Panc1 (cell line): ENCODE measurements at regions not wholly inside any gene's neighbourhood (a gene's known extent, or its start where the extent isn't known, plus 50 kb on each side); places are given as distances from the start of the nearest gene placed in this dataset.

Experiments
- POLR2AphosphoS5 ChIP-seq: IDR thresholded peaks from 2 replicates; pipeline ENCODE4 v1.6.1; 2012; ENCODE audit warnings: mild to moderate bottlenecking, low read depth, low read length, moderate library complexity
- TF ChIP-seq, protein P1 (sequence below): fragments of 450-650 bp; IDR thresholded peaks from 2 replicates; pipeline ENCODE4 v1.5.1; 2017; ENCODE audit warnings: mild to moderate bottlenecking

DNA sequence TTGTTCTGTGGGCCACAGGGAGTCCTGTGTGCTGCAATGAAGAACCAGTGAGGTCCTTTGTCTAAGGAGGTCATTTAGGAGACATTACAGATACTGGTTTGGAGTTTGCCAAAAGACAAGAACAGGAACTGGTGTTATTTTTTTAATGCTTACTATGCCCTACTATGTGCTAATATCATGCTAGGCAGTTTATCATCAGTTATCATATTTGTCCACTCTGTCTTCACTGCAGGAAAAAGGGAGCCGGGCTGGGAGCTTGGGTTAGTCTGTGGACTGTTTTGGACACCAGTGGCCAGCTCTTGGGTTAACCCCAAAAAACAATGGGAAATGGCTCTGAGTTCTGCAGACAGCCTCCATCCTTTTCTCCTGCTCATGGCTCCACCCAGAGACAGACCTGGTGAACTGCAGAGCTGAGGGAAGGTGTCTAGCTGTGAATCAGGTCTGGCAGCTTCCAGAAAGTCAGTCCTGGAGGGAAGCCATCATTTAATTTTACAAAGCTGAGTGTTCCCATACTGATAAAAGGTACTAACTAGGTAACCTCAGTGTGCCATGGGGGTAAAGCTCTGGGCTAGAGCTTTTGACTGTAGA lies 101.2 kb upstream of the ZNF746 start:
- TF ChIP-seq, protein P1, sequence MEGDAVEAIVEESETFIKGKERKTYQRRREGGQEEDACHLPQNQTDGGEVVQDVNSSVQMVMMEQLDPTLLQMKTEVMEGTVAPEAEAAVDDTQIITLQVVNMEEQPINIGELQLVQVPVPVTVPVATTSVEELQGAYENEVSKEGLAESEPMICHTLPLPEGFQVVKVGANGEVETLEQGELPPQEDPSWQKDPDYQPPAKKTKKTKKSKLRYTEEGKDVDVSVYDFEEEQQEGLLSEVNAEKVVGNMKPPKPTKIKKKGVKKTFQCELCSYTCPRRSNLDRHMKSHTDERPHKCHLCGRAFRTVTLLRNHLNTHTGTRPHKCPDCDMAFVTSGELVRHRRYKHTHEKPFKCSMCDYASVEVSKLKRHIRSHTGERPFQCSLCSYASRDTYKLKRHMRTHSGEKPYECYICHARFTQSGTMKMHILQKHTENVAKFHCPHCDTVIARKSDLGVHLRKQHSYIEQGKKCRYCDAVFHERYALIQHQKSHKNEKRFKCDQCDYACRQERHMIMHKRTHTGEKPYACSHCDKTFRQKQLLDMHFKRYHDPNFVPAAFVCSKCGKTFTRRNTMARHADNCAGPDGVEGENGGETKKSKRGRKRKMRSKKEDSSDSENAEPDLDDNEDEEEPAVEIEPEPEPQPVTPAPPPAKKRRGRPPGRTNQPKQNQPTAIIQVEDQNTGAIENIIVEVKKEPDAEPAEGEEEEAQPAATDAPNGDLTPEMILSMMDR = peak; percentile 66
- TF ChIP-seq POLR2AphosphoS5 = no peak
